CD14-positive monocyte (primary cell): ENCODE measurements at regions not wholly inside any gene's neighbourhood (a gene's known extent, or its start where the extent isn't known, plus 50 kb on each side); places are given as distances from the start of the nearest gene placed in this dataset.

Experiments
- DNase-seq, 3 donors: peaks; one replicate each; pipeline ENCODE4 v3.0.0-alpha.2; 2011 to 2022
- H2AFZ ChIP-seq: 2 replicates; pipeline ENCODE4 v1.6.0; 2012; ENCODE audit warnings: mild to moderate bottlenecking, low read depth, low read length, inconsistent platforms; ENCODE audit not compliant: insufficient read depth, poor library complexity, severe bottlenecking
- H3K27ac ChIP-seq, 2 donors: 1 replicate in 1 of 2; 2 replicates in 1 of 2; pipeline ENCODE4 v1.5.1; 2012 to 2013; ENCODE audit warnings: low read length in 2 of 2, control low read depth in 1 of 2, inconsistent platforms in 1 of 2, low read depth in 1 of 2, mild to moderate bottlenecking in 1 of 2
- H3K27me3 ChIP-seq, 2 donors: one replicate each; pipeline versions ENCODE4 v1.6.0 to v1.6.1; 2011 to 2013; ENCODE audit warnings: low read length in 2 of 2; ENCODE audit not compliant: control insufficient read depth in 2 of 2, insufficient read depth in 2 of 2
- H3K36me3 ChIP-seq, 2 donors: replicated peaks in 1 of 2; 1 replicate in 1 of 2; 2 replicates in 1 of 2; pipeline versions ENCODE4 v1.5.1 to v1.6.1; 2012 to 2013; ENCODE audit warnings: low read length in 2 of 2, control low read depth in 1 of 2, inconsistent platforms in 1 of 2, mild to moderate bottlenecking in 1 of 2; ENCODE audit not compliant: insufficient read depth in 2 of 2, control insufficient read depth in 1 of 2
- H3K4me1 ChIP-seq, 2 donors: 1 replicate in 1 of 2; 2 replicates in 1 of 2; pipeline versions ENCODE4 v1.5.1 to v1.6.1; 2012 to 2013; ENCODE audit warnings: low read length in 2 of 2, control low read depth in 1 of 2, inconsistent platforms in 1 of 2, mild to moderate bottlenecking in 1 of 2, moderate library complexity in 1 of 2; ENCODE audit not compliant: insufficient read depth in 2 of 2, control insufficient read depth in 1 of 2
- H3K4me2 ChIP-seq: replicated peaks from 2 replicates; pipeline ENCODE3; 2012; ENCODE audit warnings: low read length, moderate library complexity, mild to moderate bottlenecking; ENCODE audit not compliant: poor library complexity, severe bottlenecking; ENCODE audit errors: extremely low read depth
- H3K4me3 ChIP-seq, 3 experiments: fragments of 200-600 bp in 1 of 3; sonication (generic) in 1 of 3; replicated peaks in 1 of 3; 1 replicate in 2 of 3; 2 replicates in 1 of 3; pipeline ENCODE4 v1.5.1; 2011 to 2013; ENCODE audit warnings: low read length in 3 of 3, mild to moderate bottlenecking in 3 of 3, control low read depth in 2 of 3, low read depth in 2 of 3, inconsistent platforms in 1 of 3, moderate library complexity in 1 of 3
- H3K79me2 ChIP-seq: 2 replicates; pipeline ENCODE4 v1.6.0; 2012; ENCODE audit warnings: mild to moderate bottlenecking, control low read depth, inconsistent platforms, low read length, moderate library complexity; ENCODE audit not compliant: insufficient read depth
- H3K9ac ChIP-seq: 2 replicates; pipeline ENCODE4 v1.6.0; 2017; ENCODE audit warnings: low read length, mild to moderate bottlenecking; ENCODE audit not compliant: insufficient read depth, poor library complexity, severe bottlenecking
- H3K9me3 ChIP-seq, 2 donors: replicated peaks in 1 of 2; 1 replicate in 1 of 2; 2 replicates in 1 of 2; pipeline versions ENCODE4 v1.5.1 to v1.6.1; 2012 to 2013; ENCODE audit warnings: low read length in 2 of 2, control low read depth in 1 of 2; ENCODE audit not compliant: control insufficient read depth in 1 of 2, insufficient read depth in 1 of 2
- H4K20me1 ChIP-seq: 2 replicates; pipeline ENCODE4 v1.6.0; 2012; ENCODE audit warnings: mild to moderate bottlenecking, low read length, control low read depth, moderate library complexity; ENCODE audit not compliant: insufficient read depth
- H3K27ac Mint-ChIP-seq, 7 donors: one replicate each; pipeline ENCODE4 v1.8.0; 2020; ENCODE audit warnings: mild to moderate bottlenecking in 7 of 7, mixed read lengths in 7 of 7, moderate library complexity in 6 of 7, inconsistent platforms in 2 of 7
- H3K27me3 Mint-ChIP-seq, 3 donors: one replicate each; pipeline ENCODE4 v1.8.0; 2021 to 2022; ENCODE audit warnings: low read depth in 3 of 3, mild to moderate bottlenecking in 3 of 3, mixed read lengths in 3 of 3, moderate library complexity in 3 of 3, inconsistent platforms in 1 of 3
- H3K36me3 Mint-ChIP-seq, 2 donors: one replicate each; pipeline ENCODE4 v1.8.0; 2020; ENCODE audit warnings: mixed read lengths in 2 of 2, inconsistent platforms in 1 of 2, mild to moderate bottlenecking in 1 of 2
- H3K4me1 Mint-ChIP-seq: one replicate; pipeline ENCODE4 v1.8.0; 2020; ENCODE audit warnings: mild to moderate bottlenecking, mixed read lengths
- H3K4me3 Mint-ChIP-seq, 2 donors: one replicate each; pipeline ENCODE4 v1.8.0; 2020; ENCODE audit warnings: mild to moderate bottlenecking in 2 of 2, mixed read lengths in 2 of 2, moderate library complexity in 1 of 2
- H3K9me3 Mint-ChIP-seq, 7 donors: one replicate each; pipeline ENCODE4 v1.8.0; 2020 to 2022; ENCODE audit warnings: mixed read lengths in 7 of 7, mild to moderate bottlenecking in 6 of 7, moderate library complexity in 6 of 7, inconsistent platforms in 2 of 7
- CTCF ChIP-seq: fragments of 200-600 bp; IDR thresholded peaks from one replicate; pipeline ENCODE4 v1.8.0; 2022; ENCODE audit warnings: antibody characterized with exemption, mild to moderate bottlenecking
- WGBS: methylation state at CpG from one replicate; pipeline ENCODE4 v1.1.5; 2013; ENCODE audit warnings: missing lambda C conversion rate; ENCODE audit not compliant: insufficient coverage; 5-methylcytosine and 5-hydroxymethylcytosine counted together
- intact Hi-C, 2 donors: fragments of 100-400 bp; cut with micrococcal nuclease; formaldehyde crosslinking; loops; one replicate each; pipeline versions ENCODE4 v1.15.0 to v1.15.1; 2023

- Histone ChIP-seq H3K9ac (no peak overlapping the region), H3K9me3 (peaks cover 0 to 4% of the 10 kb centered on the region in 2 donors), H4K20me1 (no peaks in the 10 kb centered on the region), H3K27me3 (no peaks in the 10 kb centered on the region), H3K36me3 (no peaks in the 10 kb centered on the region), H2AFZ (no peak overlapping the region), H3K4me3 (no peak overlapping the region), H3K4me2 (no peak overlapping the region), H3K27ac (no peak overlapping the region), H3K4me1 (no peaks in the 10 kb centered on the region), H3K79me2 (no peaks in the 10 kb centered on the region)
- 100% methylated on average over 1 of the region's 3 CpGs for WGBS
- Mint-ChIP-seq H3K27me3 (peaks cover 0 to 6% (median 0%) of the 10 kb centered on the region in 3 donors), H3K4me1 (no peaks in the 10 kb centered on the region), H3K9me3 (peaks cover 0 to 3% (median 0%) of the 10 kb centered on the region in 7 donors), H3K36me3 (no peaks in the 10 kb centered on the region), H3K27ac (no peak overlapping the region), H3K4me3 (no peak overlapping the region)
- TF ChIP-seq CTCF, result no peak
- intact Hi-C loops, result no loop called here
- no peak for DNase-seq
Observed at GRCh38 chr6:51450248-51450957, 631.7 kb downstream of the TFAP2B start.

DNA sequence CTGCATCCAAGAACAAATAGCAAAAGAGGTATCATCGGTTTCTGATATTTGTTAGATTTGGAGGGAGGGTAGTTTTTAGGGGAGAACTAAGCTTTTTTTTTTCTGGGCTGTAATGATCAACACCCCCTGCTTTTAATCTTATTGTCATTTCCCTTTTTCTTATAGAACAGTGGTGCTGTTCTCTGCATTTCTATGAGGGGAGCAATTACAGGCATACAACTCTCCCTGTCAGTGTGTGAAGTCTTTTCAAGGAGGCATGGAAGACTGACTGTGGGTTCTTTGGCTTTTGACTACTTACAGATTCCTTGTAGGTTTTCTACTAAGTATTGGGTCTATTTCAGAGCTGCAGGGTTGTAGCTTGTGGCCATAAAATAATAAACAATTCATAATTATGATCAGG, 632.3 kb downstream of the TFAP2B start:
- Histone ChIP-seq H3K36me3 (no peaks in the 10 kb centered on the region), H3K27ac (no peak overlapping the region), H4K20me1 (no peaks in the 10 kb centered on the region), H2AFZ (no peak overlapping the region), H3K79me2 (no peaks in the 10 kb centered on the region), H3K9me3 (peaks cover 0 to 2% of the 10 kb centered on the region in 2 donors), H3K4me2 (no peak overlapping the region), H3K4me3 (no peak overlapping the region), H3K4me1 (no peaks in the 10 kb centered on the region), H3K27me3 (no peaks in the 10 kb centered on the region), H3K9ac (no peak overlapping the region)
- peaks cover 0 to 6% (median 2%) of the 10 kb centered on the region in 3 donors for H3K27me3 Mint-ChIP-seq
- H3K36me3 Mint-ChIP-seq, result no peaks in the 10 kb centered on the region
- H3K9me3 Mint-ChIP-seq, result peaks cover 0 to under 1% (median 0%) of the 10 kb centered on the region in 7 donors
- H3K4me3 Mint-ChIP-seq, result no peak overlapping the region
- TF ChIP-seq CTCF, result no peak
- no CpG with 5 or more reads among the region's 1 CpG for WGBS
- no peak overlapping the region for H3K27ac Mint-ChIP-seq
- no peak for DNase-seq
- H3K4me1 Mint-ChIP-seq, result no peaks in the 10 kb centered on the region
- intact Hi-C loops, result no loop called here
